ENCODE measurements at regions not wholly inside any gene's neighbourhood (a gene's known extent, or its start where the extent isn't known, plus 50 kb on each side); places are given as distances from the start of the nearest gene placed in this dataset.
A peak's percentile ranks its signal among the peaks of the same experiment; 100 is the strongest.

- Histone ChIP-seq H3K79me1 (ENCODE audit: low read depth, low read length) (no peaks in the 10 kb centered on the region), H3K36me3 (replicated peaks in 1 of 2; ENCODE audit: control insufficient read depth in 2 of 2, insufficient read depth in 2 of 2, low read length in 2 of 2) (no peaks in the 10 kb centered on the region), H3K4me3 (ENCODE audit: low read length in 2 of 2) (no peak overlapping the region), H2BK15ac (ENCODE audit: low read length) (no peak overlapping the region), H3K9me3 (replicated peaks in 1 of 2; ENCODE audit: control insufficient read depth in 2 of 2, insufficient read depth in 1 of 2, low read depth in 1 of 2, low read length in 2 of 2) (peaks cover 0 to 4% of the 10 kb centered on the region in 2 donors), H2AFZ (ENCODE audit: low read length) (no peak overlapping the region), H3K18ac (ENCODE audit: low read length) (no peak overlapping the region), H2BK120ac (ENCODE audit: low read depth, low read length) (no peak overlapping the region), H3K27me3 (ENCODE audit: control insufficient read depth in 3 of 3, insufficient read depth in 3 of 3, low read depth in 1 of 3, low read length in 3 of 3) (no peaks in the 10 kb centered on the region), H3K23ac (ENCODE audit: low read depth, low read length, poor library complexity) (no peak overlapping the region), H2BK5ac (ENCODE audit: low read length) (no peak overlapping the region), H3K27ac (replicated peaks; ENCODE audit: low read length) (no peak overlapping the region), H3K9ac (ENCODE audit: low read depth, low read length, poor library complexity) (no peak overlapping the region), H4K8ac (ENCODE audit: low read depth, low read length) (no peak overlapping the region), H3K14ac (ENCODE audit: low read length) (no peak overlapping the region), H3K4me1 (ENCODE audit: control insufficient read depth in 2 of 2, insufficient read depth in 1 of 2, low read depth in 1 of 2, low read length in 2 of 2) (no peaks in the 10 kb centered on the region), H2AK5ac (ENCODE audit: low read depth, low read length) (no peak overlapping the region), H3K4ac (ENCODE audit: low read length) (no peak overlapping the region), H2BK12ac (ENCODE audit: low read length) (no peak overlapping the region), H4K91ac (ENCODE audit: low read depth, low read length, poor library complexity) (no peak overlapping the region), H3K4me2 (ENCODE audit: insufficient read depth, low read length, poor library complexity, severe bottlenecking) (no peak overlapping the region)
- no peak for DNase-seq (ENCODE audit: low spot score)
- WGBS, 2 donors (ENCODE audit: extremely low coverage in 2 of 2, insufficient read length in 2 of 2, insufficient replicate concordance in 1 of 2) = no CpG with 5 or more reads among the region's 3 CpGs
Observed at GRCh38 chr1:90135286-90135685, 140.4 kb downstream of the ZNF326 start.

DNA sequence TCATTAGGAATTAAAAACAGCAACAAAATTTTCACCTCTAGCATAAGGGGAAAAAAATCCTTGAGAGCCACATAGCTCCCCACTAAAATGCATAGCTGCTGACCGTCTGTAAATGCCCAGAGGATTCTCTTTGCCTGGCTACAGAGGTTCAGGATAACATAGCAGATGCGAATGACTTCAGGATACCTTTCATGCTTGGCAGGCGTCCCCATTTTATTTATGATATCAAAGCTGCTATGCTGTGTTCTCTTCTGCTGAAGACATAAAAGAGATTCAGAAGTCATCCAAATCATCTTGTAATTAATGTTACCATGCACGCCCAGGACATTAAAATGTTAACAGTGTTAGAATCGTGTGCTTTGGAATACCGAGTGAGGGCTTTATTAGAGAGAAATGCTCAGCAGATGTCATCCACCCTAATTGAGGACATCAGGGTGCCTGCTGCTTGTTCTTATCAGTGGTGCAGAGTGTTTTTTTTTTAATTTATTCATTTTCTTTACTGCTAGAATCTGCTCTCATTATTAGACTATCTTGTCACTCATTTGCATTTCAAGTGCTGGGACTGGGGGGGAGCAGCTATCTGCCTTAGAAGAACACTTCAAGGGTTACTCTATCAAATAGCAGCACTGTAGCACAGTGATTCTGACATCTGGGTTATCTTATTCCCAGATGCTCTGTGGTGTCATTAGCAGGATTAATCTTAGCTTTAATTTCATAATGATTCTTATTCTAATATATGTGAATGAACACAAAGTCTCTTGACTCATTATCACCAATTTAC lies 139.5 kb downstream of the ZNF326 start:
- H3K4me3 ChIP-seq (ENCODE audit: low read length in 2 of 2) = no peak overlapping the region
- H2AK5ac ChIP-seq (ENCODE audit: low read depth, low read length) = no peak overlapping the region
- H3K36me3 ChIP-seq (replicated peaks in 1 of 2; ENCODE audit: control insufficient read depth in 2 of 2, insufficient read depth in 2 of 2, low read length in 2 of 2) = no peaks in the 10 kb centered on the region
- H3K27ac ChIP-seq (replicated peaks; ENCODE audit: low read length) = no peak overlapping the region
- no peak overlapping the region for H3K4ac ChIP-seq (ENCODE audit: low read length)
- H3K4me1 ChIP-seq (ENCODE audit: control insufficient read depth in 2 of 2, insufficient read depth in 1 of 2, low read depth in 1 of 2, low read length in 2 of 2) = no peaks in the 10 kb centered on the region
- H3K23ac ChIP-seq (ENCODE audit: low read depth, low read length, poor library complexity) = no peak overlapping the region
- peaks cover 0 to 3% of the 10 kb centered on the region in 2 donors for H3K9me3 ChIP-seq (replicated peaks in 1 of 2; ENCODE audit: control insufficient read depth in 2 of 2, insufficient read depth in 1 of 2, low read depth in 1 of 2, low read length in 2 of 2)
- no peak overlapping the region for H4K91ac ChIP-seq (ENCODE audit: low read depth, low read length, poor library complexity)
- no peak overlapping the region for H3K14ac ChIP-seq (ENCODE audit: low read length)
- H4K8ac ChIP-seq (ENCODE audit: low read depth, low read length) = no peak overlapping the region
- H3K18ac ChIP-seq (ENCODE audit: low read length) = no peak overlapping the region
- H2BK15ac ChIP-seq (ENCODE audit: low read length) = no peak overlapping the region
- H2BK120ac ChIP-seq (ENCODE audit: low read depth, low read length) = no peak overlapping the region
- H2AFZ ChIP-seq (ENCODE audit: low read length) = no peak overlapping the region
- H3K27me3 ChIP-seq (ENCODE audit: control insufficient read depth in 3 of 3, insufficient read depth in 3 of 3, low read depth in 1 of 3, low read length in 3 of 3) = no peaks in the 10 kb centered on the region
- H3K79me1 ChIP-seq (ENCODE audit: low read depth, low read length) = no peaks in the 10 kb centered on the region
- H3K4me2 ChIP-seq (ENCODE audit: insufficient read depth, low read length, poor library complexity, severe bottlenecking) = no peak overlapping the region
- H2BK5ac ChIP-seq (ENCODE audit: low read length) = no peak overlapping the region
- WGBS, 2 donors (ENCODE audit: extremely low coverage in 2 of 2, insufficient read length in 2 of 2, insufficient replicate concordance in 1 of 2) = no CpG with 5 or more reads among the region's 6 CpGs
- no peak overlapping the region for H3K9ac ChIP-seq (ENCODE audit: low read depth, low read length, poor library complexity)
- no peak for DNase-seq (ENCODE audit: low spot score)
- H2BK12ac ChIP-seq (ENCODE audit: low read length) = no peak overlapping the region

- Histone ChIP-seq H3K27ac (replicated peaks; ENCODE audit: low read length) (no peak overlapping the region), H2BK12ac (ENCODE audit: low read length) (no peak overlapping the region), H2BK5ac (ENCODE audit: low read length) (no peak overlapping the region), H3K14ac (ENCODE audit: low read length) (no peak overlapping the region), H3K9me3 (replicated peaks in 1 of 2; ENCODE audit: control insufficient read depth in 2 of 2, insufficient read depth in 1 of 2, low read depth in 1 of 2, low read length in 2 of 2) (no peaks in the 10 kb centered on the region), H3K4ac (ENCODE audit: low read length) (no peak overlapping the region), H3K9ac (ENCODE audit: low read depth, low read length, poor library complexity) (no peak overlapping the region), H3K4me1 (ENCODE audit: control insufficient read depth in 2 of 2, insufficient read depth in 1 of 2, low read depth in 1 of 2, low read length in 2 of 2) (no peaks in the 10 kb centered on the region), H3K36me3 (replicated peaks in 1 of 2; ENCODE audit: control insufficient read depth in 2 of 2, insufficient read depth in 2 of 2, low read length in 2 of 2) (no peaks in the 10 kb centered on the region), H4K91ac (ENCODE audit: low read depth, low read length, poor library complexity) (no peak overlapping the region), H3K4me2 (ENCODE audit: insufficient read depth, low read length, poor library complexity, severe bottlenecking) (no peak overlapping the region), H3K18ac (ENCODE audit: low read length) (no peak overlapping the region), H2AK5ac (ENCODE audit: low read depth, low read length) (no peak overlapping the region), H3K23ac (ENCODE audit: low read depth, low read length, poor library complexity) (no peak overlapping the region), H2BK120ac (ENCODE audit: low read depth, low read length) (no peak overlapping the region), H3K27me3 (ENCODE audit: control insufficient read depth in 3 of 3, insufficient read depth in 3 of 3, low read depth in 1 of 3, low read length in 3 of 3) (no peaks in the 10 kb centered on the region), H3K4me3 (ENCODE audit: low read length in 2 of 2) (no peak overlapping the region), H3K79me1 (ENCODE audit: low read depth, low read length) (no peaks in the 10 kb centered on the region), H2BK15ac (ENCODE audit: low read length) (no peak overlapping the region), H4K8ac (ENCODE audit: low read depth, low read length) (no peak overlapping the region), H2AFZ (ENCODE audit: low read length) (no peak overlapping the region)
- DNase-seq (ENCODE audit: low spot score) = peak; percentile 48
- WGBS, 2 donors (ENCODE audit: extremely low coverage in 2 of 2, insufficient read length in 2 of 2, insufficient replicate concordance in 1 of 2) = no CpG with 5 or more reads among the region's 2 CpGs
Observed at GRCh38 chr1:90133133-90133532, 138.2 kb downstream of the ZNF326 start.

- Histone ChIP-seq H3K14ac (ENCODE audit: low read length) (no peak overlapping the region), H3K18ac (ENCODE audit: low read length) (no peak overlapping the region), H3K27me3 (ENCODE audit: control insufficient read depth in 3 of 3, insufficient read depth in 3 of 3, low read depth in 1 of 3, low read length in 3 of 3) (no peaks in the 10 kb centered on the region), H4K8ac (ENCODE audit: low read depth, low read length) (no peak overlapping the region), H2AK5ac (ENCODE audit: low read depth, low read length) (no peak overlapping the region), H2AFZ (ENCODE audit: low read length) (no peak overlapping the region), H3K4ac (ENCODE audit: low read length) (no peak overlapping the region), H3K4me3 (ENCODE audit: low read length in 2 of 2) (no peak overlapping the region), H3K36me3 (replicated peaks in 1 of 2; ENCODE audit: control insufficient read depth in 2 of 2, insufficient read depth in 2 of 2, low read length in 2 of 2) (no peaks in the 10 kb centered on the region), H4K91ac (ENCODE audit: low read depth, low read length, poor library complexity) (no peak overlapping the region), H3K9ac (ENCODE audit: low read depth, low read length, poor library complexity) (no peak overlapping the region), H2BK15ac (ENCODE audit: low read length) (no peak overlapping the region), H2BK12ac (ENCODE audit: low read length) (no peak overlapping the region), H2BK120ac (ENCODE audit: low read depth, low read length) (no peak overlapping the region), H2BK5ac (ENCODE audit: low read length) (no peak overlapping the region), H3K4me1 (ENCODE audit: control insufficient read depth in 2 of 2, insufficient read depth in 1 of 2, low read depth in 1 of 2, low read length in 2 of 2) (no peaks in the 10 kb centered on the region), H3K4me2 (ENCODE audit: insufficient read depth, low read length, poor library complexity, severe bottlenecking) (no peak overlapping the region), H3K27ac (replicated peaks; ENCODE audit: low read length) (no peak overlapping the region), H3K9me3 (replicated peaks in 1 of 2; ENCODE audit: control insufficient read depth in 2 of 2, insufficient read depth in 1 of 2, low read depth in 1 of 2, low read length in 2 of 2) (no peaks in the 10 kb centered on the region), H3K23ac (ENCODE audit: low read depth, low read length, poor library complexity) (no peak overlapping the region), H3K79me1 (ENCODE audit: low read depth, low read length) (no peaks in the 10 kb centered on the region)
- no CpG with 5 or more reads among the region's 1 CpG for WGBS, 2 donors (ENCODE audit: extremely low coverage in 2 of 2, insufficient read length in 2 of 2, insufficient replicate concordance in 1 of 2)
- DNase-seq (ENCODE audit: low spot score) = no peak
Observed at GRCh38 chr1:90132306-90132705, 137.4 kb downstream of the ZNF326 start.
